Panc1 (cell line): ENCODE measurements at regions not wholly inside any gene's neighbourhood (a gene's known extent, or its start where the extent isn't known, plus 50 kb on each side); places are given as distances from the start of the nearest gene placed in this dataset.

Experiments used
- ATAC-seq: fragments of 200-7000 bp; cut with Tn5 transposase; 2 replicates; pipeline ENCODE4 v1.9.1; 2020; ENCODE audit warnings: mild to moderate bottlenecking, moderate library complexity
- BruUV-seq: library from RNA; stranded (reverse); fragments of 400-500 nt; replicated peaks from 2 replicates; lab custom pipeline; 2021; lab: Mats Ljungman, UMichigan
- CTCF ChIA-PET: fragments of 300-600 bp; sonication (Branson Sonifier 250); formaldehyde crosslinking; loops from one replicate; lab custom pipeline; 2022; ENCODE audit warnings: antibody characterized with exemption; lab: Charles Lee
- POLR2A ChIA-PET: fragments of 300-600 bp; sonication (Branson Sonifier 250); formaldehyde crosslinking; loops from one replicate; lab custom pipeline; 2022; ENCODE audit warnings: antibody characterized with exemption; lab: Charles Lee
- DNase-seq: peaks from one replicate; pipeline ENCODE4 v3.0.0-alpha.2; 2010; ENCODE audit warnings: low read depth, low spot score
- H3K27ac ChIP-seq: 2 replicates; pipeline ENCODE4 v1.5.1; 2011; ENCODE audit warnings: mild to moderate bottlenecking, low read length, inconsistent platforms
- H3K27me3 ChIP-seq: fragments of 200-500 bp; sonication (Bioruptor generic); 2 replicates; pipeline ENCODE4 v1.6.0; 2014; ENCODE audit warnings: low read length, inconsistent platforms; ENCODE audit not compliant: control insufficient read depth, insufficient read depth
- H3K36me3 ChIP-seq: fragments of 200-500 bp; sonication (Bioruptor generic); 2 replicates; pipeline ENCODE4 v1.5.1; 2014; ENCODE audit warnings: inconsistent platforms, mild to moderate bottlenecking, low read length, moderate library complexity; ENCODE audit not compliant: control insufficient read depth, insufficient read depth
- H3K4me1 ChIP-seq: 2 replicates; pipeline ENCODE4 v1.5.1; 2011; ENCODE audit warnings: inconsistent platforms, mild to moderate bottlenecking, low read length, moderate library complexity; ENCODE audit not compliant: control insufficient read depth, insufficient read depth
- H3K4me3 ChIP-seq, 2 experiments: 2 replicates each; pipeline ENCODE4 v1.5.1; 2011 to 2012; ENCODE audit warnings: low read depth in 2 of 2, low read length in 2 of 2, mild to moderate bottlenecking in 2 of 2, inconsistent platforms in 1 of 2, moderate library complexity in 1 of 2
- H3K9me3 ChIP-seq: fragments of 200-500 bp; sonication (Bioruptor generic); 2 replicates; pipeline ENCODE4 v1.5.1; 2014; ENCODE audit warnings: low read depth, mild to moderate bottlenecking, inconsistent platforms, low read length, moderate library complexity; ENCODE audit not compliant: control insufficient read depth, insufficient read depth
- POLR2AphosphoS5 ChIP-seq: IDR thresholded peaks from 2 replicates; pipeline ENCODE4 v1.6.1; 2012; ENCODE audit warnings: mild to moderate bottlenecking, low read depth, low read length, moderate library complexity
- SIN3A ChIP-seq: IDR thresholded peaks from 2 replicates; pipeline ENCODE4 v1.6.1; 2012; ENCODE audit warnings: low read depth, mild to moderate bottlenecking, low read length, moderate library complexity, borderline replicate concordance; ENCODE audit not compliant: insufficient read depth
- TCF7L2 ChIP-seq: IDR thresholded peaks from 2 replicates; pipeline ENCODE4 v1.6.1; 2011; ENCODE audit warnings: mild to moderate bottlenecking, low read depth, low read length, inconsistent platforms
- in situ Hi-C: cut with HindIII; loops from 2 replicates; pipeline ENCODE4 v1.10.0; 2016; ENCODE audit warnings: low sequenced_read_pairs, low pct_unique_long_range_greater_than_20kb
- intact Hi-C: fragments of 100-400 bp; cut with micrococcal nuclease; formaldehyde crosslinking; loops from one replicate; pipeline ENCODE4 v1.10.0; 2022; ENCODE audit not compliant: unreplicated experiment
- TF ChIP-seq, protein P1 (sequence below), 2 experiments: IDR thresholded peaks; 2 replicates each; pipeline ENCODE4 v1.6.1; 2011 to 2012; ENCODE audit warnings: low read depth in 2 of 2, control low read depth in 1 of 2, low read length in 1 of 2, mild to moderate bottlenecking in 1 of 2, moderate library complexity in 1 of 2; ENCODE audit not compliant: insufficient read depth in 1 of 2
- TF ChIP-seq, protein P2 (sequence below): fragments of 450-650 bp; IDR thresholded peaks from 2 replicates; pipeline ENCODE4 v1.5.1; 2017; ENCODE audit warnings: mild to moderate bottlenecking

DNA sequence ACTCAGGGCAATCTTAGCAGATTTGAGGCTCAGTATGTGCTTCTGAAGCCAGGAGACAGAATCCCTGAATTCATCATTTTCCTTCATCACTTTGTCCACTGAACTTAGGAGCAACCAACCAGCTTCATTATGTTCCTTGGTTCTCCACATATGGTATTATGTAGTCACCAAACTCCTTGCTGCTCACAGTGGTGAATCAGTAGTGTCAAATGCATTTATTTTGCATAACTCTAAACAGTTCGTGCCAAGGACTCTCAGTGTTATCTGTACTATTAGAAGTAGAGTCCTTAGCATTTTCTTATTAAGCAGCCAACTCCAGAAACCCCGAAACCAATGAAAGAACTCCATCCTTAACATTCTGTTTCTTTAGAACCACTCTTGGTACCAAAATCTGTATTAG, 466.9 kb upstream of the RGS6 start:
- CTCF ChIA-PET = no interaction called here
- ATAC-seq = no peak

DNA sequence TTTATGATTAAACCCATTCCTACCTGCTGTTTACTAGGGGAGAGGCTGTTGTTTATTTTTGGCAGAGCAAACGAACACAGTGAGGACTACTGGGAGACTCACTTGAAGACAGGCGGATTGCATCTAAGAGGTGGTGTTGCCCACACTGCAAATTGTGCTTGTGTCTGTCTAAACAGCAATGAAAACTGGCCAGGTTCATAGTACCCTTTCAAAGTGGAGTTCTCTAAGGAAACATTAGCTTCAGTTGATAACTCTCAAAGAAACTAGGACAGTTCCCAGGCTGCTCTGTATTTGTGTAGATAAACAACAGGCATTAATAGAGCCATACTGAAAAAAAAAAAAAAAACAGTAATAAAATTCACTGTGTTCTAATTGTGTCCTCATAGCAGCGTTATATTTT, 466.0 kb upstream of the RGS6 start:
- H3K36me3 ChIP-seq = no peaks in the 10 kb centered on the region
- H3K9me3 ChIP-seq = no peaks in the 10 kb centered on the region
- no peaks in the 10 kb centered on the region for H3K27me3 ChIP-seq
- no TSS peak for BruUV-seq
- ChIA-PET CTCF (no interaction called here), POLR2A (no interaction called here)
- no peak for DNase-seq
- intact Hi-C loops = no loop called here
- H3K27ac ChIP-seq = no peak overlapping the region
- TF ChIP-seq POLR2AphosphoS5 = no peak
- no peak for TF ChIP-seq TCF7L2
- no peak for TF ChIP-seq SIN3A
- TF ChIP-seq, protein P1, sequence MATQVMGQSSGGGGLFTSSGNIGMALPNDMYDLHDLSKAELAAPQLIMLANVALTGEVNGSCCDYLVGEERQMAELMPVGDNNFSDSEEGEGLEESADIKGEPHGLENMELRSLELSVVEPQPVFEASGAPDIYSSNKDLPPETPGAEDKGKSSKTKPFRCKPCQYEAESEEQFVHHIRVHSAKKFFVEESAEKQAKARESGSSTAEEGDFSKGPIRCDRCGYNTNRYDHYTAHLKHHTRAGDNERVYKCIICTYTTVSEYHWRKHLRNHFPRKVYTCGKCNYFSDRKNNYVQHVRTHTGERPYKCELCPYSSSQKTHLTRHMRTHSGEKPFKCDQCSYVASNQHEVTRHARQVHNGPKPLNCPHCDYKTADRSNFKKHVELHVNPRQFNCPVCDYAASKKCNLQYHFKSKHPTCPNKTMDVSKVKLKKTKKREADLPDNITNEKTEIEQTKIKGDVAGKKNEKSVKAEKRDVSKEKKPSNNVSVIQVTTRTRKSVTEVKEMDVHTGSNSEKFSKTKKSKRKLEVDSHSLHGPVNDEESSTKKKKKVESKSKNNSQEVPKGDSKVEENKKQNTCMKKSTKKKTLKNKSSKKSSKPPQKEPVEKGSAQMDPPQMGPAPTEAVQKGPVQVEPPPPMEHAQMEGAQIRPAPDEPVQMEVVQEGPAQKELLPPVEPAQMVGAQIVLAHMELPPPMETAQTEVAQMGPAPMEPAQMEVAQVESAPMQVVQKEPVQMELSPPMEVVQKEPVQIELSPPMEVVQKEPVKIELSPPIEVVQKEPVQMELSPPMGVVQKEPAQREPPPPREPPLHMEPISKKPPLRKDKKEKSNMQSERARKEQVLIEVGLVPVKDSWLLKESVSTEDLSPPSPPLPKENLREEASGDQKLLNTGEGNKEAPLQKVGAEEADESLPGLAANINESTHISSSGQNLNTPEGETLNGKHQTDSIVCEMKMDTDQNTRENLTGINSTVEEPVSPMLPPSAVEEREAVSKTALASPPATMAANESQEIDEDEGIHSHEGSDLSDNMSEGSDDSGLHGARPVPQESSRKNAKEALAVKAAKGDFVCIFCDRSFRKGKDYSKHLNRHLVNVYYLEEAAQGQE (IDR thresholded peaks at IDR 0.05; ENCODE audit: insufficient read depth in 1 of 2, low read depth in 2 of 2, low read length in 1 of 2) = no peak
- TF ChIP-seq, protein P2, sequence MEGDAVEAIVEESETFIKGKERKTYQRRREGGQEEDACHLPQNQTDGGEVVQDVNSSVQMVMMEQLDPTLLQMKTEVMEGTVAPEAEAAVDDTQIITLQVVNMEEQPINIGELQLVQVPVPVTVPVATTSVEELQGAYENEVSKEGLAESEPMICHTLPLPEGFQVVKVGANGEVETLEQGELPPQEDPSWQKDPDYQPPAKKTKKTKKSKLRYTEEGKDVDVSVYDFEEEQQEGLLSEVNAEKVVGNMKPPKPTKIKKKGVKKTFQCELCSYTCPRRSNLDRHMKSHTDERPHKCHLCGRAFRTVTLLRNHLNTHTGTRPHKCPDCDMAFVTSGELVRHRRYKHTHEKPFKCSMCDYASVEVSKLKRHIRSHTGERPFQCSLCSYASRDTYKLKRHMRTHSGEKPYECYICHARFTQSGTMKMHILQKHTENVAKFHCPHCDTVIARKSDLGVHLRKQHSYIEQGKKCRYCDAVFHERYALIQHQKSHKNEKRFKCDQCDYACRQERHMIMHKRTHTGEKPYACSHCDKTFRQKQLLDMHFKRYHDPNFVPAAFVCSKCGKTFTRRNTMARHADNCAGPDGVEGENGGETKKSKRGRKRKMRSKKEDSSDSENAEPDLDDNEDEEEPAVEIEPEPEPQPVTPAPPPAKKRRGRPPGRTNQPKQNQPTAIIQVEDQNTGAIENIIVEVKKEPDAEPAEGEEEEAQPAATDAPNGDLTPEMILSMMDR = no peak
- no peaks in the 10 kb centered on the region for H3K4me1 ChIP-seq
- in situ Hi-C loops = no loop called here
- ATAC-seq = no peak
- no peak overlapping the region for H3K4me3 ChIP-seq

More for the DNA sequence above, 466.9 kb upstream of the RGS6 start:
- Histone ChIP-seq H3K4me1 (no peaks in the 10 kb centered on the region), H3K36me3 (no peaks in the 10 kb centered on the region), H3K9me3 (no peaks in the 10 kb centered on the region), H3K4me3 (no peak overlapping the region), H3K27me3 (no peaks in the 10 kb centered on the region), H3K27ac (no peak overlapping the region)
- POLR2A ChIA-PET = no interaction called here
- in situ Hi-C loops (no loop called here), intact Hi-C loops (no loop called here)
- TF ChIP-seq TCF7L2 (no peak), POLR2AphosphoS5 (no peak), SIN3A (no peak)
- TF ChIP-seq, protein P1 (IDR thresholded peaks at IDR 0.05; ENCODE audit: insufficient read depth in 1 of 2, low read depth in 2 of 2, low read length in 1 of 2) = no peak
- TF ChIP-seq, protein P2 = no peak
- DNase-seq = no peak
- no TSS peak for BruUV-seq
